HG03095 (cell line): ENCODE measurements at regions not wholly inside any gene's neighbourhood (a gene's known extent, or its start where the extent isn't known, plus 50 kb on each side); places are given as distances from the start of the nearest gene placed in this dataset.

ENCODE experiments used
- ATAC-seq: cut with Tn5 transposase; IDR thresholded peaks from one replicate; pipeline ENCODE4 v1.9.1; 2021; ENCODE audit warnings: moderate library complexity; ENCODE audit not compliant: unreplicated experiment

- ATAC-seq: no peak
Measured at GRCh38 chr14:51540364-51540763, 111.3 kb upstream of the FRMD6 start.

DNA sequence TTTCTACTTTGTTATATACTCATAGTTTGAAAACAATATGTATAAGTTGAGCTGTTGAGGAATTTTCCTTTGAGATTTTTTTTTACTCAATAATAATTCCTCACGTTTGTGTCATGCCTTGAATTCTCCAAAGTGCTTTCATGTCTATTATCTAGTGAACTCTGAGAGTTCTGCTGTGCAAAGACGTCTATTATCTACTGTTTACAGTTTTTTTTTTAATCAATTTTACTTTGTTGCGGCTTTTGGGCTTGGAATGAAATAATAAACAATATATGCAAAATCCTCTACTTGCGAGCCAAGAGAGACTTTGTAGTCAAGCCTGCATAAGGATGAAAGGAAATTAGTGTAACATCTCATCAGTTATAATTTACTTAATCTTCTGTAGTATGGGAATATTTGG lies 107.2 kb upstream of the FRMD6 start:
- no peak for ATAC-seq

DNA sequence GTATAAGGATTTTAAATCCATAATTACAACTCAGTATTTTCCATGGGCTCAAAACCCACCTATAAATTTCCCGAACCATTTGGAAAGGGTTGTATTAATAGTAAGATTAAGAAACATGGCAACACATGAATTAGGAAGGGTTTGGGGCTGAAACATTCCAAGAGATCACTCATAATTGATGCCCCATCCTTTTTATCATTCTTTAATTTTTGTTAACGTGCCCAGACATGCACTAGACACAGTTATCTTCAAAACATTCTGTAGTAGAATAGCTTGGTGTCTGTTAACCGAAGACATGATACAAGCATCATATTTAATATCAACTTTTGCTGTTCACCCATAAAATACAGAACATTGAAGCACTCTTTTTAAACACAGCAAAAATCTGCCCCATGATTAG lies 106.8 kb upstream of the FRMD6 start:
- no peak for ATAC-seq

GRCh38 chr14:51545396-51545795 lies 106.3 kb upstream of the FRMD6 start:
- no peak for ATAC-seq

GRCh38 chr14:51546099-51546498 lies 105.6 kb upstream of the FRMD6 start:
- no peak for ATAC-seq

GRCh38 chr14:51546603-51547258 lies 105.0 kb upstream of the FRMD6 start:
- no peak for ATAC-seq

DNA sequence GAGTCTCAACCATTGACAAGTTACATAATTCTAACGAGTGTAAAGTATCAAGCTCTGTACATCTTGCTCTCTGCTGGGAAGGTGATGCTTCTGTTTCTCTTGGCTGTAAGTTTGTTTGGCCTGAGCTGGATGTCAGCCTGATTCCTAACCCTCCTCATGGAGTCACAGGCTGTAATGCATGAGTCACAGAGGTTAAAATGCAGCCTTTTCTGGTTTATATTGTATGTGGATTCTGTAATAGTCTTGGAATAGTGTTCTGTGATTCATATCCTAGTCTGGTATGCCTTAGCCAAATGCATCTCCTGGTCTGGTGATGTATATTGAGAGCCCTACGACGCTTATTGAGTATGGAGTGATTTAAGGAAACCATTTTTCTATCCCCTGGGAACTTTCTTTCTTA lies 104.5 kb upstream of the FRMD6 start:
- no peak for ATAC-seq

DNA sequence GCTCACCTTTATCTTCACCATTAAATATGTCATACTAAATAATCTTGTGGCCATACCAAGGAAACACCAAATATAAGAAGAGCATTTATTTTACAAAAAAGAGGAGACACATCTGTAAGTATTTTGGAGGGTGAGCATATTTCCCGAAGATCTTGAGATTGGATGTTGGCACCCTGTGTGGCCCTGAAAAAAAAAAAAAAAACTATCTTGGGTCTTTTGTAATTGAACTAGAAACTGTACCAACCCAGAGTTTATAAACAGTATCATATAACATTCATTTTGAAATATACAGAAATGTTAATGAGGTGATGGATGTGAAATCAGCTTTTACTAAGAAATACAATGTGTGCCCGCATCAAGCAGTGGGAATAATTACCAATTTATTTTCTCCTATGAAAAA lies 104.0 kb upstream of the FRMD6 start:
- ATAC-seq: no peak

DNA sequence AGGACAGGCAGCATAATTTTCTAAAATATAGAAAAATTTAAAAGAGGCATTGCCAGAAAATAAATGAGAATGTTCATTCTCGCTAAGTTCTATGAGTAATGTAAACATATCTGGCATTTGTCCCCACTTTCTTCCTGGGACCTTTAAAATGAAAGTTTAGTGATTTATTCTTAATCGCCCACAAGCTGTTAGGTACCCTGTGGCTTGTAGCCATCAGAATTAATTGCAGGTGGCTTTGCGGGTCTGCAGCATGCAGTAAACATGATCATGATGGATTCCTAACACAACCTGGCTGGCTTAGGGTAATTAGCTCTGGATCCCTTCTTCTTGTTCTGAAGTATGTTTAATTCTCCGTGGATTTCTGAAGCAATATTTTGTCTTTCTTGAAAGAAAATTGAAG lies 103.5 kb upstream of the FRMD6 start:
- ATAC-seq: no peak

GRCh38 chr14:51550636-51551035 lies 101.1 kb upstream of the FRMD6 start:
- no peak for ATAC-seq

DNA sequence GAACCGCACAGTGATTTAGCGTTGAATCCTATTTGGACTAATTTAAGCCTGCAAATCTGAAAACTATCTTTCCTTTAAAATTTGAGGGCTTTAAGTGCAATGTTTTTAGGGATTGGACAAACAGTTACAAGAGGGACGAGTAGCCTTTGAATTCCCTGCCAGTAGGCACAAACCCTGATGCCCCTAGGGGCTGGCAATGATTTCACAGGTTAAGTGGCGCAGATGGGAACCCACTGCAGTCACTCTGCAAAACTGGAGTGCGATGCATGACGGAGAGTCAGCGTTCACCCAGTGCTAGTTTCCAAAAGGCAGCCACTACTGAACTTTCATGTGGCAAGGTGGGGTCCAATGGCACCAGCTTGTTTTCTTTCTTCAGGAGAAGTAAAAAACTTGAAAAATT lies 99.4 kb upstream of the FRMD6 start:
- no peak for ATAC-seq

DNA sequence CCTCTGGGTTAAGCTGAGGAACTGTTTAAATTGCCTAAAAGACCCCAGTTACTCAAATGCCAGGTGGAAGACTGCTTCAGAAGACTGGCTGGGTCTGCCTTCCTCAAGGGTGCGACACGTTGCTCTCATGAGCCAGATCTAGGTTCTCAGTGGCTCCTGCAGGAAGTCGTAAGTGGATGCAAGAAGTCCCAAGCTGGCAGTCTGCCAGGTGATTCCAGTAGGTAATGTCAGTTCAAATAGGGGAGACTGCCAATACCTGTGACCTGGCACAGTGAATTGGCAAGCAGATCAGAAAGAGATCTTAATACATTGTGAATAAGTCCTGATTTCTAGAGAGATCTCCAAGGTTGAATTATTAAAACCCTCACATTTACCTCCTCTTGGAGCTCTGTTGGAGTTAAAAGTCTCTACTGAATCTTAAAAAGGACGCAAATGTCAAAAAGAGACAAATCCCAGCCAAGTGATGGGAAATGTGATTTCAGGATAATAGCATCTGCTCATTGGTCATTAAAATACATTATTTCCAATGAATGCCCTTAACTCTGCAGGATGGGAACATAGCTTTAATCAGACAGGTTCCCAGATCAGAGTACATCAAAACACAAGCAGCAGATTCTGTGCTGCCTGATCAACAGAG lies 98.8 kb upstream of the FRMD6 start:
- ATAC-seq: no peak

- ATAC-seq: no peak
Measured at GRCh38 chr14:51554339-51554920, 97.3 kb upstream of the FRMD6 start.

GRCh38 chr14:51554953-51555352 lies 96.8 kb upstream of the FRMD6 start:
- no peak for ATAC-seq

DNA sequence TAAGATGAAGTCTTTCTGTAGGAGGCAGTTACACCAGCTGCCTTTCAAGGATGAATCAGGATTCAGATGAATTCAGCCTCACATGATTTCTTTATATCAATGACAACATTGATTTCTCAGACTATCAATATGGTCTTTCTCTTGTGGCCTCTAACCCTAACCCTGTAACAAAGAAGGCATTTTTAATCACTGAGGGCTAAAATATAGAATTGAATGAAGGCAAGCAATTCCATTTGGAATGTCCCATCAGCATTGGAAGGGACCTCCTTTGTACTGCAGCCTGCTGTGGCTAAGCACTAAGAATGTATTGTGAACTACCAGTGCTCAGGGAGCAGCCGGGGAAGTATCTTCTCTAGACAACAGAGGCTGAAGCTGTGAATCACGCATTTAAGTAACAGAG lies 90.6 kb upstream of the FRMD6 start:
- no peak for ATAC-seq

DNA sequence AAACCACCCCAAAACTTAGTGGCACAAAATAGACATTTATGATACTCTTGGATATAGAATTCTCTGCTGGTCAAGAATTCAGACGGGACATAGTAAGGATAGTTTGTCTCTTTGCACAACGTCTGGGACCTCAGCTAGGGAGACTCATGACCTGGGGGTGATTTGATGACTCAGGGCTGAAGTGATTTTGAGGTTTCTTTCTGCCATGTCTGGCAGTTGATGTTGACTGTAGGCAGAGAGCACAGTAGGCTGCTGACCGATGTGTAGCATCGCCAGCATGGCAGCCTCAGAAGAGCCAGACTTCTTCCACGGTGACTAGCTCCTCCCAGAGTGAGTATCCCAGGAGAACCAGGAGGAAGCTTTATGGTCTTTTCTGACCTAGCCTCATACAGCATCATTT lies 88.9 kb upstream of the FRMD6 start:
- no peak for ATAC-seq

DNA sequence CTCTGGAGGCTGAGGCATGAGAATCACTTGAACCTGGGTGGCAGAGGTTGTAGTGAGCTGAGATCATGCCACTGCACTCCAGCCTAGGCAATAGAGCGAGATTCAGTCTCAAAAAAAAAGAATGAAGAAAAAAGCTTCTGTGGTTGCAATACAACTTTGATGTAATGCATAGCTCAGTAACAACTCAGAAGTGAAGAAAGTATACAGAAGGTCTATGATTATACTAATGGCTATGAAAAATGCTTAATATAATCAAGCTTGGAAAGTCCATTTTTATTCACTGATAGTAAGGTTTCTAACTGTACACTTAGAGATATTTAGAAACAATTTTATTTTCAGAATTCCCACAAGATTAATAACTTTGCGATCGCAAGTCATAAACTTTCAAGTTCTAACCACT lies 88.2 kb upstream of the FRMD6 start:
- ATAC-seq: no peak

DNA sequence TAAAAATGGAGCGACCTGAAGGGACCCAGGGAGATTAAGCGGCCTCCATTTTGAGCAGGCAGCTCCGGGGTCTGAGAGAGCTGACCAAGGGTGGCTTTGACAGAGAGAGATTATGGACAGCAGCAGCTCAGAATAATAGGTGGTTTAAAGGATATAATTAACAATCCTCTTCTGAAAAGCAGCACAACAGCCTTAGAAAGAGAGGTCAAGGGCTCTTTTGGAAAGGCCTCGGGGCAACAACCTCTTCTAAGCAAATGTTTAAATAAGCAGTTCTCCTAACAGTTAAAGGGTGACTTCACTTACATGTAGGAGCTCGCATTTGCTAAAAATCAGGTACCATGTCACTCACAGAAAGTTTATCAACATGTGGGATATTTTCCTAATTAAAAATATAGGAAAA lies 87.2 kb upstream of the FRMD6 start:
- ATAC-seq: no peak

- ATAC-seq: no peak
Measured at GRCh38 chr14:51564986-51565604, 86.6 kb upstream of the FRMD6 start.

DNA sequence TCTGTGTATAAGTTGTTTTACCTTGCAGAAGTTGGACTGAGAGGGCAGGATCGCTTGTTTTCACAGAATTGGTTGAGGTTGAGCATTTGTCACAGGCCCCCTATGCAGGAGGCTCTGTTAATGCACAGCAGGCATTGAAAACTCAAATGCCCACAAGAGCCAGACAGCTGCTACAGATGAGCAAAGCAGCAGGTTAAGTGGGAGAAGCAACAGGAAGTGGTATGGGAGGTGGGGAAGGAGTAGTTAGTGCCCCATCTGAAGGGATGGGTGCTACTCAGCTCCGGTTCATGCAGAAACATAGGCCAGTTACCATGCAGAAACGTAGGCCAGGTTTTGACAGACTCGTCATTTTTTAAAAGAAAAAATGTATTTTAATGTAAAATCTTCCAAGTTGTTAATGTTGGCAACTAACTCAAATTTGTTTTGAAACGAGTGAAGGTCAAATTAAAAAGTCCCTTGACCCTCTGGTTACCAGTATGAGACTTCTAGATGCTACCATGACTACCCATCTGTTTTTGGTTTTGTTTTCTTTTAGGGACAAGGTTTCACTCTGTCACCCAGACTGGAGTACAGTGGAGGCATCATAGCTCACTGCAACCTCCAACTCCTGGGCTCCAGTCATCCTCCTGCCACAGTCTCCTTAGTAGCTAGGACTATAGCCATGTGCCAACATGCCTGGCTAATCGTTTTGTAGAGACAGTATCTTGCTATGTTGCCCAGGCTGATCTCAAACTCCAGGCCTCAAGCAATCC lies 84.7 kb upstream of the FRMD6 start:
- no peak for ATAC-seq

DNA sequence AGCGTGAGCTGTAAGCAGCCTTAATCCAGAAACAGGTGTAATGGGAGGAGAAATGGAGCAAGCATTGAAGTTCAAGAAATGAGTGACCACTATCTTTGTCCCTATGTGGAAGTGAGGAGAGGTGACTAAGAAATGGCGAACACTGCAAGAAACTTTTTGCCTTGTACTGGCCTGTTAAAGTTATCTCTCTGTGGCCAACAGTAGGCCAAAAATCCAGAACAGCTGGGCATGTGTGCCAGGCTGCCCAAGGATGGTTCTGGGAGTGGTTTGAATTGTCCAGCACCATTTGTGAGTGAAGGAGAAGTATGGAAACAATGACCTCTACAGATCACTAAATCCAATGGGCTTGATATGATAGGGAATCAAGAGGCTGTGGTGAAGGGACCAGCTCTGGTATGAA lies 83.3 kb upstream of the FRMD6 start:
- ATAC-seq: no peak

GRCh38 chr14:51573607-51574006 lies 78.1 kb upstream of the FRMD6 start:
- ATAC-seq: no peak
